ENCODE measurements at regions not wholly inside any gene's neighbourhood (a gene's known extent, or its start where the extent isn't known, plus 50 kb on each side); places are given as distances from the start of the nearest gene placed in this dataset.

GRCh38 chr10:61600399-61600798 lies 62.3 kb upstream of the CABCOCO1 start:
- no peak overlapping the region for H3K27ac Mint-ChIP-seq
- H3K4me3 Mint-ChIP-seq = no peak overlapping the region
- no peak for DNase-seq
- ChIA-PET CTCF (no interaction called here), POLR2A (no interaction called here)
- WGBS (ENCODE audit: insufficient coverage) = no CpG with 5 or more reads among the region's 1 CpG
- no peak overlapping the region for H3K4me3 ChIP-seq (ENCODE audit: control insufficient read depth in 1 of 2, extremely low read depth in 1 of 2, low read length in 1 of 2)
- H3K4me1 ChIP-seq (ENCODE audit: control insufficient read depth in 1 of 2, extremely low read depth in 1 of 2, insufficient read depth in 2 of 2, low read length in 2 of 2) = no peaks in the 10 kb centered on the region
- H3K27ac ChIP-seq (ENCODE audit: low read length) = no peak overlapping the region
- H3K4me1 Mint-ChIP-seq = no peaks in the 10 kb centered on the region
- H3K9me3 ChIP-seq = no peaks in the 10 kb centered on the region
- no peaks in the 10 kb centered on the region for H3K36me3 ChIP-seq (ENCODE audit: control insufficient read depth in 2 of 2, extremely low read depth in 1 of 2, insufficient read depth in 1 of 2, low read length in 1 of 2)
- no peaks in the 10 kb centered on the region for H3K27me3 ChIP-seq (replicated peaks in 1 of 2; ENCODE audit: control insufficient read depth in 2 of 2, extremely low read depth in 1 of 2, insufficient read depth in 2 of 2, low read length in 1 of 2)
- no peaks in the 10 kb centered on the region for H3K36me3 Mint-ChIP-seq
- no peaks in the 10 kb centered on the region for H3K9me3 Mint-ChIP-seq
- H3K27me3 Mint-ChIP-seq = peaks cover 0 to 5% of the 10 kb centered on the region in 2 donors
- ATAC-seq (replicated peaks in 1 of 4) = no peak

GRCh38 chr10:61594430-61594829 lies 68.3 kb upstream of the CABCOCO1 start:
- WGBS (ENCODE audit: insufficient coverage) = no CpG with 5 or more reads among the region's 1 CpG
- H3K27me3 Mint-ChIP-seq = peaks cover 2 to 10% of the 10 kb centered on the region in 2 donors
- no peak overlapping the region for H3K27ac ChIP-seq (ENCODE audit: low read length)
- ChIA-PET POLR2A (no interaction called here), CTCF (no interaction called here)
- ATAC-seq (replicated peaks in 1 of 4) = no peak
- no peak overlapping the region for H3K4me3 Mint-ChIP-seq
- H3K27ac Mint-ChIP-seq = no peak overlapping the region
- no peaks in the 10 kb centered on the region for H3K36me3 ChIP-seq (ENCODE audit: control insufficient read depth in 2 of 2, extremely low read depth in 1 of 2, insufficient read depth in 1 of 2, low read length in 1 of 2)
- no peaks in the 10 kb centered on the region for H3K36me3 Mint-ChIP-seq
- H3K9me3 Mint-ChIP-seq = no peaks in the 10 kb centered on the region
- H3K4me1 ChIP-seq (ENCODE audit: control insufficient read depth in 1 of 2, extremely low read depth in 1 of 2, insufficient read depth in 2 of 2, low read length in 2 of 2) = no peaks in the 10 kb centered on the region
- no peak overlapping the region for H3K4me3 ChIP-seq (ENCODE audit: control insufficient read depth in 1 of 2, extremely low read depth in 1 of 2, low read length in 1 of 2)
- H3K27me3 ChIP-seq (replicated peaks in 1 of 2; ENCODE audit: control insufficient read depth in 2 of 2, extremely low read depth in 1 of 2, insufficient read depth in 2 of 2, low read length in 1 of 2) = no peaks in the 10 kb centered on the region
- H3K9me3 ChIP-seq = no peaks in the 10 kb centered on the region
- no peak for DNase-seq
- no peaks in the 10 kb centered on the region for H3K4me1 Mint-ChIP-seq

DNA sequence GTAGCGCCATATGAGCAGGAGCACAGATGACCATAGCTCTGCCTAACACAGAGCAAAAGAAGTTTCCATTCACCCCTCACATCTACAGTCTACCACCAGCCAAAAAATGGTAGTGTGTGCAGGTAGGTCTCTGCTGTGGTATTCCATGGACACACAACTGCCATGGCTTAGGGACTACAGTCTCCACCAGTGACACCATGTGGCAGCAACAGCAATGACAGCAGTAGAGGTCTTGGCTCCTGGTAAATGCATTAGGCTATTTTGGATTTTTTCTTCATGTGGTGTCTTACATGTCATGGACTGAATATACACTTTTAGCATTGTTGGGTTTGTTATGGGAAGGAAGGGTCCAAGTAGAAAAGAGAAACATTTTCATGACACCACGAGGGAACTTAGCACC lies 70.1 kb upstream of the CABCOCO1 start:
- DNase-seq = peak in 1 of 35 experiments; percentile 1
- Histone ChIP-seq H3K9me3 (no peaks in the 10 kb centered on the region), H3K4me3 (ENCODE audit: control insufficient read depth in 1 of 2, extremely low read depth in 1 of 2, low read length in 1 of 2) (no peak overlapping the region), H3K27ac (ENCODE audit: low read length) (no peak overlapping the region), H3K4me1 (ENCODE audit: control insufficient read depth in 1 of 2, extremely low read depth in 1 of 2, insufficient read depth in 2 of 2, low read length in 2 of 2) (no peaks in the 10 kb centered on the region), H3K36me3 (ENCODE audit: control insufficient read depth in 2 of 2, extremely low read depth in 1 of 2, insufficient read depth in 1 of 2, low read length in 1 of 2) (no peaks in the 10 kb centered on the region), H3K27me3 (replicated peaks in 1 of 2; ENCODE audit: control insufficient read depth in 2 of 2, extremely low read depth in 1 of 2, insufficient read depth in 2 of 2, low read length in 1 of 2) (no peaks in the 10 kb centered on the region)
- WGBS (ENCODE audit: insufficient coverage) = 88% methylated on average over 1 of the region's 2 CpGs
- H3K27me3 Mint-ChIP-seq = peaks cover 2 to 10% of the 10 kb centered on the region in 2 donors
- H3K27ac Mint-ChIP-seq = no peak overlapping the region
- POLR2A ChIA-PET = no interaction called here
- H3K9me3 Mint-ChIP-seq = no peaks in the 10 kb centered on the region
- H3K36me3 Mint-ChIP-seq = no peaks in the 10 kb centered on the region
- H3K4me1 Mint-ChIP-seq = no peaks in the 10 kb centered on the region
- CTCF ChIA-PET = interaction anchor here in 1 of 2 donors (0.5 kb wide), 1 partner anchor 319 kb away, joined by 8 read pairs; no protein-coding TSS in a partner anchor
- H3K4me3 Mint-ChIP-seq = no peak overlapping the region
- no peak for ATAC-seq (replicated peaks in 1 of 4)

DNA sequence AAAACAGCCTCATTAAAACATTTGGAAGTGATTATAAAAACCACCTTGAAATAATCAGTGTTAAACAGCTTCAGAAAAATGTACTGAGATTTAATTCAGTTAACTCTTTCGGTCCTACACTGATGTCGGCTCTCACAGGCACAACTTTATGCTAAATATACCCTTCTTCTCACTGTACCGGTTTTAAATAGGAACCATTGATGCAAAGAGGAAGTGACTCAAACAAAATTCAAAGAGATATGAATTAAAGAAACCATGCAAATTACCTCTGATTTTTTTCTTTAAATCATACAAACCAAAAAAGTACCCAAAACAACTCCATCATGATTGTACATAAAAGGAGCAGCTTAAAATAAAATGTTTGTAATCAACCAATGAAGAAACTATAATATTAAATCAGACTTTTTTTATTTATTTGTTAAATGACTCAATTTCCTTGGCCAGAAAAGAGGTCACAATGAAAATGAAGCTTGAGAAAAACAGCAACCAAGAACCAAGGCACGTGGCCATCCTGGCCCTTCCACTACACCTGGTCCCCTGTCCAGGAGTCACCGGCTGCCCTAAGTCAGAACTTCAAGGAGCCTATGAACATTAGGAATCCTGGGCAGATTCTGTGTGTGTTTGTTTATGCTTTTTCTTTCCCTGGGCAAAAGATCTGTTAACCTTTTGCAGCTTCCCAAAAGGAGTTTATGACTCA lies 73.0 kb upstream of the CABCOCO1 start:
- H3K4me1 ChIP-seq (ENCODE audit: control insufficient read depth in 1 of 2, extremely low read depth in 1 of 2, insufficient read depth in 2 of 2, low read length in 2 of 2) = no peaks in the 10 kb centered on the region
- H3K27ac ChIP-seq (ENCODE audit: low read length) = no peak overlapping the region
- no peaks in the 10 kb centered on the region for H3K4me1 Mint-ChIP-seq
- 40% methylated on average over 1 of the region's 5 CpGs for WGBS (ENCODE audit: insufficient coverage)
- no peak for DNase-seq
- no peak overlapping the region for H3K27ac Mint-ChIP-seq
- H3K4me3 Mint-ChIP-seq = no peak overlapping the region
- H3K9me3 Mint-ChIP-seq = no peaks in the 10 kb centered on the region
- no peaks in the 10 kb centered on the region for H3K36me3 Mint-ChIP-seq
- H3K27me3 Mint-ChIP-seq = peaks cover 0 to 10% of the 10 kb centered on the region in 2 donors
- H3K27me3 ChIP-seq (replicated peaks in 1 of 2; ENCODE audit: control insufficient read depth in 2 of 2, extremely low read depth in 1 of 2, insufficient read depth in 2 of 2, low read length in 1 of 2) = no peaks in the 10 kb centered on the region
- no peak overlapping the region for H3K4me3 ChIP-seq (ENCODE audit: control insufficient read depth in 1 of 2, extremely low read depth in 1 of 2, low read length in 1 of 2)
- POLR2A ChIA-PET = interaction anchor here in 1 of 2 donors (0.6 kb wide), 1 partner anchor 1461 kb away, joined by 4 read pairs; no protein-coding TSS in a partner anchor
- CTCF ChIA-PET = interaction anchor here in 1 of 2 donors (0.6 kb wide), 1 partner anchor 1042 kb away, joined by 4 read pairs; no protein-coding TSS in a partner anchor
- ATAC-seq (replicated peaks in 1 of 4) = no peak
- no peaks in the 10 kb centered on the region for H3K36me3 ChIP-seq (ENCODE audit: control insufficient read depth in 2 of 2, extremely low read depth in 1 of 2, insufficient read depth in 1 of 2, low read length in 1 of 2)
- H3K9me3 ChIP-seq = no peaks in the 10 kb centered on the region

GRCh38 chr10:61588770-61589211 lies 73.9 kb upstream of the CABCOCO1 start:
- H3K27me3 Mint-ChIP-seq = peaks cover 0 to 10% of the 10 kb centered on the region in 2 donors
- Histone ChIP-seq H3K9me3 (no peaks in the 10 kb centered on the region), H3K4me3 (ENCODE audit: control insufficient read depth in 1 of 2, extremely low read depth in 1 of 2, low read length in 1 of 2) (no peak overlapping the region), H3K27me3 (replicated peaks in 1 of 2; ENCODE audit: control insufficient read depth in 2 of 2, extremely low read depth in 1 of 2, insufficient read depth in 2 of 2, low read length in 1 of 2) (no peaks in the 10 kb centered on the region), H3K4me1 (ENCODE audit: control insufficient read depth in 1 of 2, extremely low read depth in 1 of 2, insufficient read depth in 2 of 2, low read length in 2 of 2) (no peaks in the 10 kb centered on the region), H3K36me3 (ENCODE audit: control insufficient read depth in 2 of 2, extremely low read depth in 1 of 2, insufficient read depth in 1 of 2, low read length in 1 of 2) (no peaks in the 10 kb centered on the region), H3K27ac (ENCODE audit: low read length) (no peak overlapping the region)
- ATAC-seq (replicated peaks in 1 of 4) (no peak), DNase-seq (no peak)
- no peaks in the 10 kb centered on the region for H3K9me3 Mint-ChIP-seq
- POLR2A ChIA-PET = no interaction called here
- WGBS (ENCODE audit: insufficient coverage) = 63% methylated on average over 1 of the region's 6 CpGs
- H3K36me3 Mint-ChIP-seq = no peaks in the 10 kb centered on the region
- H3K4me3 Mint-ChIP-seq = no peak overlapping the region
- no peak overlapping the region for H3K27ac Mint-ChIP-seq
- no peaks in the 10 kb centered on the region for H3K4me1 Mint-ChIP-seq
- CTCF ChIA-PET = interaction anchor here in 1 of 2 donors (0.6 kb wide), 1 partner anchor 145 kb away, joined by 5 read pairs; no protein-coding TSS in a partner anchor

DNA sequence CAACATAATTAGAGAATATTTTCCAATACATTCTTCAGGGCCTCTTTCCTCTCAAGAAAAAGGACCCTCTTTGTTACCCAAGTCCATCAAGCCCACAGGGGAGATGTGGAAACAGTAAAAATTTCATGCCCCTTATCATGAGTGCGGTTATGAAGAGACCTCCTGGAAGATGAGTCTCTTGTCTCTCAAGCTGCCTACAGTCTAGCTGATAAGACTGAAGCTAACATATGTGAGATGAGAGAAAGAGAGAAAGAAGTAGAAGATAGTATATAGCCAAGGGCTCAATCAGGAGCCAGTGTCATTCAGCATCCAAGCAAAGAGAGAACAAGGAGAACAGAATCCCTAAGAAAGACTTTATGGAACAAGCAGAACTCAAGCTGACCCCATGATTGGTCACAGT lies 75.9 kb upstream of the CABCOCO1 start:
- CTCF ChIA-PET = no interaction called here

More for the DNA sequence above, 75.9 kb upstream of the CABCOCO1 start:
- no CpG with 5 or more reads among the region's 1 CpG for WGBS (ENCODE audit: insufficient coverage)
- no peak overlapping the region for H3K27ac Mint-ChIP-seq
- H3K27me3 ChIP-seq (replicated peaks in 1 of 2; ENCODE audit: control insufficient read depth in 2 of 2, extremely low read depth in 1 of 2, insufficient read depth in 2 of 2, low read length in 1 of 2) = no peaks in the 10 kb centered on the region
- H3K36me3 Mint-ChIP-seq = no peaks in the 10 kb centered on the region
- no peak overlapping the region for H3K27ac ChIP-seq (ENCODE audit: low read length)
- DNase-seq = no peak
- no peak overlapping the region for H3K4me3 ChIP-seq (ENCODE audit: control insufficient read depth in 1 of 2, extremely low read depth in 1 of 2, low read length in 1 of 2)
- no peak overlapping the region for H3K4me3 Mint-ChIP-seq
- H3K9me3 Mint-ChIP-seq = no peaks in the 10 kb centered on the region
- H3K36me3 ChIP-seq (ENCODE audit: control insufficient read depth in 2 of 2, extremely low read depth in 1 of 2, insufficient read depth in 1 of 2, low read length in 1 of 2) = no peaks in the 10 kb centered on the region
- no peak for ATAC-seq (replicated peaks in 1 of 4)
- POLR2A ChIA-PET = no interaction called here
- no peaks in the 10 kb centered on the region for H3K27me3 Mint-ChIP-seq
- H3K4me1 Mint-ChIP-seq = no peaks in the 10 kb centered on the region
- no peaks in the 10 kb centered on the region for H3K9me3 ChIP-seq
- H3K4me1 ChIP-seq (ENCODE audit: control insufficient read depth in 1 of 2, extremely low read depth in 1 of 2, insufficient read depth in 2 of 2, low read length in 2 of 2) = no peaks in the 10 kb centered on the region

All from T-cell (primary cell).